Mesenchymal stem cell (in vitro differentiated cells and primary cell): ENCODE measurements at regions not wholly inside any gene's neighbourhood (a gene's known extent, or its start where the extent isn't known, plus 50 kb on each side); places are given as distances from the start of the nearest gene placed in this dataset.
A peak's percentile ranks its signal among the peaks of the same experiment; 100 is the strongest.

ENCODE experiments used
- DNase-seq: peaks from one replicate; pipeline ENCODE4 v3.0.0-alpha.2; 2013
- H2AFZ ChIP-seq: one replicate; pipeline ENCODE4 v1.6.1; 2013; ENCODE audit warnings: low read depth, mild to moderate bottlenecking, control low read depth, inconsistent platforms, low read length, moderate library complexity
- H2AK5ac ChIP-seq: 2 replicates; pipeline ENCODE4 v1.6.1; 2013; ENCODE audit warnings: low read length, moderate library complexity, mild to moderate bottlenecking, inconsistent platforms; ENCODE audit not compliant: severe bottlenecking
- H2BK120ac ChIP-seq: one replicate; pipeline ENCODE4 v1.6.1; 2013; ENCODE audit warnings: low read depth, mild to moderate bottlenecking, inconsistent platforms, low read length, moderate library complexity
- H2BK12ac ChIP-seq, 2 experiments: one replicate each; pipeline ENCODE4 v1.6.1; 2013; ENCODE audit warnings: inconsistent platforms in 2 of 2, low read length in 2 of 2, mild to moderate bottlenecking in 2 of 2, moderate library complexity in 2 of 2, control low read depth in 1 of 2
- H2BK15ac ChIP-seq: one replicate; pipeline ENCODE4 v1.6.1; 2013; ENCODE audit warnings: mild to moderate bottlenecking, low read depth, inconsistent platforms; ENCODE audit not compliant: poor library complexity, severe bottlenecking
- H2BK5ac ChIP-seq: 2 replicates; pipeline ENCODE4 v1.6.1; 2013; ENCODE audit warnings: low read depth, mild to moderate bottlenecking, low read length, control low read depth, inconsistent platforms; ENCODE audit not compliant: poor library complexity, severe bottlenecking
- H3K14ac ChIP-seq, 2 experiments: one replicate each; pipeline ENCODE4 v1.6.1; 2013; ENCODE audit warnings: inconsistent platforms in 2 of 2, low read length in 2 of 2, control low read depth in 1 of 2, mild to moderate bottlenecking in 1 of 2, moderate library complexity in 1 of 2
- H3K18ac ChIP-seq, 2 experiments: one replicate each; pipeline ENCODE4 v1.6.1; 2013; ENCODE audit warnings: inconsistent platforms in 2 of 2, low read length in 2 of 2, control low read depth in 1 of 2, low read depth in 1 of 2, mild to moderate bottlenecking in 1 of 2
- H3K23ac ChIP-seq, 2 experiments: one replicate each; pipeline ENCODE4 v1.6.1; 2013; ENCODE audit warnings: inconsistent platforms in 2 of 2, low read length in 2 of 2, mild to moderate bottlenecking in 2 of 2, moderate library complexity in 2 of 2, control low read depth in 1 of 2
- H3K27ac ChIP-seq: 2 replicates; pipeline ENCODE4 v1.5.1; 2013; ENCODE audit warnings: mild to moderate bottlenecking, moderate library complexity, low read length, control low read depth, inconsistent platforms; ENCODE audit not compliant: poor library complexity, severe bottlenecking
- H3K27me3 ChIP-seq, 2 experiments: 2 replicates each; pipeline versions ENCODE4 v1.6.1 to v1.7.0; 2013; ENCODE audit warnings: low read length in 2 of 2, mild to moderate bottlenecking in 2 of 2, moderate library complexity in 2 of 2, control low read depth in 1 of 2, inconsistent platforms in 1 of 2; ENCODE audit not compliant: control insufficient read depth in 1 of 2, insufficient read depth in 1 of 2
- H3K36me3 ChIP-seq, 2 experiments: 2 replicates each; pipeline versions ENCODE4 v1.6.1 to v1.7.0; 2013; ENCODE audit warnings: low read length in 2 of 2, control low read depth in 1 of 2, inconsistent platforms in 1 of 2, low read depth in 1 of 2, mild to moderate bottlenecking in 1 of 2; ENCODE audit not compliant: insufficient read depth in 2 of 2, control insufficient read depth in 1 of 2
- H3K4ac ChIP-seq, 2 experiments: one replicate each; pipeline ENCODE4 v1.6.1; 2013; ENCODE audit warnings: inconsistent platforms in 2 of 2, low read length in 2 of 2, mild to moderate bottlenecking in 2 of 2, moderate library complexity in 2 of 2, control low read depth in 1 of 2, low read depth in 1 of 2
- H3K4me1 ChIP-seq: 2 replicates; pipeline ENCODE4 v1.6.1; 2013; ENCODE audit warnings: low read depth, low read length, control low read depth; ENCODE audit not compliant: control insufficient read depth, insufficient read depth
- H3K4me2 ChIP-seq: 2 replicates; pipeline ENCODE4 v1.6.1; 2013; ENCODE audit warnings: low read length, mild to moderate bottlenecking, inconsistent platforms; ENCODE audit not compliant: poor library complexity, severe bottlenecking
- H3K4me3 ChIP-seq, 2 experiments: 2 replicates each; pipeline versions ENCODE4 v1.5.1 to v1.7.0; 2013; ENCODE audit warnings: low read length in 2 of 2, mild to moderate bottlenecking in 2 of 2, control low read depth in 1 of 2, low read depth in 1 of 2; ENCODE audit not compliant: insufficient read depth in 1 of 2
- H3K79me1 ChIP-seq: replicated peaks from 2 replicates; pipeline ENCODE4 v1.6.1; 2013; ENCODE audit warnings: mild to moderate bottlenecking, control low read depth, low read length, inconsistent platforms; ENCODE audit not compliant: poor library complexity, severe bottlenecking
- H3K9ac ChIP-seq: 2 replicates; pipeline ENCODE4 v1.7.0; 2013; ENCODE audit warnings: mild to moderate bottlenecking, low read length, moderate library complexity
- H3K9me3 ChIP-seq: 2 replicates; pipeline ENCODE4 v1.7.0; 2013; ENCODE audit warnings: mild to moderate bottlenecking, low read length; ENCODE audit not compliant: control insufficient read depth
- H4K8ac ChIP-seq: one replicate; pipeline ENCODE4 v1.6.1; 2013; ENCODE audit warnings: inconsistent platforms, mild to moderate bottlenecking, low read length, moderate library complexity
- H4K91ac ChIP-seq: one replicate; pipeline ENCODE4 v1.6.1; 2013; ENCODE audit warnings: mild to moderate bottlenecking, low read length, inconsistent platforms
- WGBS: methylation state at CpG from one replicate; pipeline ENCODE4 v1.1.7; 2013; ENCODE audit warnings: mixed read lengths; 5-methylcytosine and 5-hydroxymethylcytosine counted together

DNA sequence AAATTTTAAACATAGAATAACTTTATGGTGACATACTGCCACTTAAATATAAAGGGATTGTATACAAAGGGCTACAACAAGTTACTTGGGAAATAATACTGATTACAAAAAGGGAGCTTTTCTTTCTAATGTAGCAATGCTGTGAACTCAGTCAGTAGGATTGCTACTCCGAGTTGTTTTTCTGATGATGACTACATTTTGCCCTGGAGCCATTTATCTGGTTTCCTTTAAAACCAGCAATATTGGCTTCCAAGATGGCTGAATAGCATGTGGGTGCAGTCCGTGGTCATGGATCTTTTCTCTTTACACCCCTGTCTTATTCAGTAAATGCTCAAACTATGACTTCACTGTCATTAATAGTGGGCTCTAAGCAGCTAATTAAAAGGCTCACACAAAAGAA is 92.6 kb upstream of the NEK7 start:
- Histone ChIP-seq H4K8ac (no peak overlapping the region), H3K4me3 (no peak overlapping the region), H3K4me1 (no peaks in the 10 kb centered on the region), H3K36me3 (no peaks in the 10 kb centered on the region), H2BK15ac (no peak overlapping the region), H2AK5ac (no peak overlapping the region), H3K18ac (no peak overlapping the region), H2BK12ac (no peak overlapping the region), H4K91ac (no peak overlapping the region), H3K4ac (no peak overlapping the region), H3K23ac (no peak overlapping the region), H3K14ac (no peak overlapping the region), H3K27me3 (no peaks in the 10 kb centered on the region), H3K4me2 (no peak overlapping the region), H3K9ac (no peak overlapping the region), H3K27ac (no peak overlapping the region), H2AFZ (no peak overlapping the region), H2BK5ac (no peak overlapping the region), H2BK120ac (no peak overlapping the region), H3K9me3 (no peaks in the 10 kb centered on the region), H3K79me1 (no peaks in the 10 kb centered on the region)
- no peak for DNase-seq
- 90% methylated on average over 2 of the region's 2 CpGs for WGBS

GRCh38 chr1:198068285-198068684 is 88.5 kb upstream of the NEK7 start:
- no peak for DNase-seq
- H3K4me2 ChIP-seq: no peak overlapping the region
- no peak overlapping the region for H2BK5ac ChIP-seq
- H3K4me3 ChIP-seq: no peak overlapping the region
- H3K4me1 ChIP-seq: no peaks in the 10 kb centered on the region
- no peak overlapping the region for H3K27ac ChIP-seq
- H3K4ac ChIP-seq: no peak overlapping the region
- H2AK5ac ChIP-seq: no peak overlapping the region
- H2AFZ ChIP-seq: no peak overlapping the region
- no peaks in the 10 kb centered on the region for H3K27me3 ChIP-seq
- H3K14ac ChIP-seq: no peak overlapping the region
- no peak overlapping the region for H3K18ac ChIP-seq
- H3K36me3 ChIP-seq: no peaks in the 10 kb centered on the region
- no peak overlapping the region for H4K91ac ChIP-seq
- H4K8ac ChIP-seq: no peak overlapping the region
- H3K9me3 ChIP-seq: no peaks in the 10 kb centered on the region
- no peaks in the 10 kb centered on the region for H3K79me1 ChIP-seq
- no peak overlapping the region for H3K9ac ChIP-seq
- no peak overlapping the region for H2BK15ac ChIP-seq
- no peak overlapping the region for H2BK120ac ChIP-seq
- H3K23ac ChIP-seq: no peak overlapping the region
- WGBS: 100% methylated on average over 2 of the region's 3 CpGs
- H2BK12ac ChIP-seq: no peak overlapping the region

GRCh38 chr1:198072177-198072576 is 84.6 kb upstream of the NEK7 start:
- Histone ChIP-seq H3K4me1 (no peaks in the 10 kb centered on the region), H2AFZ (no peak overlapping the region), H3K18ac (no peak overlapping the region), H3K79me1 (no peaks in the 10 kb centered on the region), H2BK15ac (no peak overlapping the region), H2BK120ac (no peak overlapping the region), H3K9ac (no peak overlapping the region), H3K4me3 (no peak overlapping the region), H3K4me2 (no peak overlapping the region), H4K8ac (no peak overlapping the region), H4K91ac (no peak overlapping the region), H3K36me3 (no peaks in the 10 kb centered on the region), H3K23ac (no peak overlapping the region), H2BK5ac (no peak overlapping the region), H2AK5ac (no peak overlapping the region), H2BK12ac (no peak overlapping the region), H3K27ac (no peak overlapping the region), H3K27me3 (no peaks in the 10 kb centered on the region), H3K14ac (no peak overlapping the region), H3K9me3 (no peaks in the 10 kb centered on the region), H3K4ac (no peak overlapping the region)
- no CpG with 5 or more reads among the region's 1 CpG for WGBS
- peak; percentile 2 for DNase-seq

- Histone ChIP-seq H3K79me1 (no peaks in the 10 kb centered on the region), H3K18ac (no peak overlapping the region), H3K36me3 (no peaks in the 10 kb centered on the region), H3K4me1 (no peaks in the 10 kb centered on the region), H2BK15ac (no peak overlapping the region), H3K14ac (no peak overlapping the region), H2AFZ (no peak overlapping the region), H3K27me3 (no peaks in the 10 kb centered on the region), H3K9ac (no peak overlapping the region), H3K27ac (no peak overlapping the region), H2BK5ac (no peak overlapping the region), H2AK5ac (no peak overlapping the region), H3K4me2 (no peak overlapping the region), H4K8ac (no peak overlapping the region), H2BK120ac (no peak overlapping the region), H2BK12ac (no peak overlapping the region), H3K23ac (no peak overlapping the region), H3K4ac (no peak overlapping the region), H4K91ac (no peak overlapping the region), H3K4me3 (no peak overlapping the region), H3K9me3 (no peaks in the 10 kb centered on the region)
- DNase-seq: no peak
- WGBS: no CpG with 5 or more reads among the region's 4 CpGs
These were observed 81.5 kb upstream of the NEK7 start for GRCh38 chr1:198075296-198075695.
